Adrenal gland (tissue), 9 donors: ENCODE measurements at regions not wholly inside any gene's neighbourhood (a gene's known extent, or its start where the extent isn't known, plus 50 kb on each side); places are given as distances from the start of the nearest gene placed in this dataset.

Experiments used
- DNase-seq, 7 donors: peaks; one replicate each; pipeline ENCODE4 v3.0.0-alpha.2; 2019 to 2020
- H3K27ac ChIP-seq, 5 donors: fragments of 200-600 bp; sonication (generic) in 4 of 5; 1 replicate in 3 of 5; 2 replicates in 2 of 5; pipeline versions ENCODE4 v1.5.1 to v1.8.0; 2016 to 2020; ENCODE audit warnings: mild to moderate bottlenecking in 1 of 5
- H3K27me3 ChIP-seq: fragments of 200-600 bp; 2 replicates; pipeline ENCODE4 v1.8.0; 2021
- H3K36me3 ChIP-seq, 2 donors: fragments of 200-600 bp; replicated peaks in 1 of 2; 1 replicate in 1 of 2; 2 replicates in 1 of 2; pipeline versions ENCODE4 v1.5.1 to v1.8.0; 2018 to 2022
- H3K4me1 ChIP-seq, 2 donors: fragments of 200-600 bp; replicated peaks in 1 of 2; 1 replicate in 1 of 2; 2 replicates in 1 of 2; pipeline versions ENCODE4 v1.5.1 to v1.8.0; 2018 to 2021
- H3K4me3 ChIP-seq, 4 donors: fragments of 200-600 bp; sonication (generic) in 3 of 4; one replicate each; pipeline ENCODE4 v1.5.1; 2016 to 2018
- H3K9me3 ChIP-seq, 3 donors: fragments of 200-600 bp; sonication (generic) in 1 of 3; replicated peaks in 1 of 3; 1 replicate in 2 of 3; 2 replicates in 1 of 3; pipeline versions ENCODE4 v1.5.1 to v1.8.0; 2016 to 2021
- CTCF ChIP-seq, 6 experiments: fragments of 450-650 bp in 4 of 6; fragments of 200-600 bp in 2 of 6; sonication (generic) in 1 of 6; IDR thresholded peaks; 1 replicate in 5 of 6; 2 replicates in 1 of 6; pipeline versions ENCODE4 v1.5.1 to v1.8.0; 2016 to 2021; ENCODE audit warnings: antibody characterized with exemption in 6 of 6, mild to moderate bottlenecking in 2 of 6, moderate library complexity in 1 of 6
- POLR2A ChIP-seq, 2 donors: fragments of 450-650 bp; IDR thresholded peaks; one replicate each; pipeline ENCODE4 v1.6.1; 2017; ENCODE audit warnings: antibody characterized with exemption in 2 of 2, mild to moderate bottlenecking in 2 of 2, moderate library complexity in 1 of 2
- WGBS, 4 donors: extraction: QIAGEN DNeasy Blood & Tissue Kit in 2 of 4; methylation state at CpG; one replicate each; pipeline versions ENCODE4 v1.1.5 to v1.1.7; 2013 to 2017; 5-methylcytosine and 5-hydroxymethylcytosine counted together
- intact Hi-C, 2 donors: fragments of 100-400 bp; cut with DNase I; formaldehyde crosslinking; loops; one replicate each; pipeline versions ENCODE4 v1.14.1 to v1.15.0; 2022 to 2023
- donor health status: healthy with polysubstance abuse.
- donor health status: Bipolar disorder and iron deficiency.
- donor health status: DM: yes; HTN: yes; CAD: no.
- donor health status: DM: no; HTN: no; CAD: no.
- donor health status: DM: no; HTN: no; CAD: no.

GRCh38 chrX:79568309-79568708 lies 201.2 kb upstream of the ITM2A start:
- Histone ChIP-seq H3K9me3 (no peaks in the 10 kb centered on the region), H3K4me3 (no peak overlapping the region), H3K36me3 (no peaks in the 10 kb centered on the region), H3K4me1 (no peaks in the 10 kb centered on the region), H3K27ac (no peak overlapping the region), H3K27me3 (peaks cover 3% of the 10 kb centered on the region)
- no peak for TF ChIP-seq CTCF (IDR thresholded peaks at IDR 0.05)
- DNase-seq: no peak
- intact Hi-C loops: no loop called here

- DNase-seq: no peak
- Histone ChIP-seq H3K4me3 (no peak overlapping the region), H3K27me3 (no peaks in the 10 kb centered on the region), H3K27ac (no peak overlapping the region), H3K4me1 (no peaks in the 10 kb centered on the region), H3K36me3 (no peaks in the 10 kb centered on the region), H3K9me3 (no peaks in the 10 kb centered on the region)
- TF ChIP-seq CTCF (IDR thresholded peaks at IDR 0.05) (no peak), POLR2A (IDR thresholded peaks at IDR 0.05) (no peak)
- WGBS, 4 donors: 45 to 59% (median 50%) methylated on average over 2 of the region's 2 CpGs
- intact Hi-C loops: no loop called here
Observed at GRCh38 chrX:79564362-79564761, 197.2 kb upstream of the ITM2A start.

- H3K4me3 ChIP-seq: no peak overlapping the region
- H3K9me3 ChIP-seq: no peaks in the 10 kb centered on the region
- H3K36me3 ChIP-seq: no peaks in the 10 kb centered on the region
- TF ChIP-seq CTCF (IDR thresholded peaks at IDR 0.05): no peak
- TF ChIP-seq POLR2A (IDR thresholded peaks at IDR 0.05): no peak
- 29 to 52% (median 30%) methylated on average over 2 of the region's 2 CpGs for WGBS, 4 donors
- H3K27ac ChIP-seq: no peak overlapping the region
- intact Hi-C loops: no loop called here
- H3K4me1 ChIP-seq: no peaks in the 10 kb centered on the region
- no peak for DNase-seq
- no peaks in the 10 kb centered on the region for H3K27me3 ChIP-seq
Observed at GRCh38 chrX:79559290-79559689, 192.2 kb upstream of the ITM2A start.

GRCh38 chrX:79557212-79557611 lies 190.1 kb upstream of the ITM2A start:
- Histone ChIP-seq H3K36me3 (no peaks in the 10 kb centered on the region), H3K4me3 (no peak overlapping the region), H3K27me3 (peaks cover 4% of the 10 kb centered on the region), H3K4me1 (no peaks in the 10 kb centered on the region), H3K27ac (no peak overlapping the region), H3K9me3 (no peaks in the 10 kb centered on the region)
- DNase-seq: no peak
- TF ChIP-seq POLR2A (IDR thresholded peaks at IDR 0.05) (no peak), CTCF (IDR thresholded peaks at IDR 0.05) (no peak)
- intact Hi-C loops: no loop called here
